GM12874 (cell line): ENCODE measurements at regions not wholly inside any gene's neighbourhood (a gene's known extent, or its start where the extent isn't known, plus 50 kb on each side); places are given as distances from the start of the nearest gene placed in this dataset.

Experiments used
- CTCF ChIP-seq: IDR thresholded peaks from 2 replicates; pipeline ENCODE4 v1.5.1; 2011; ENCODE audit warnings: low read depth, mild to moderate bottlenecking, control low read depth, low read length, moderate library complexity; ENCODE audit not compliant: insufficient read depth

DNA sequence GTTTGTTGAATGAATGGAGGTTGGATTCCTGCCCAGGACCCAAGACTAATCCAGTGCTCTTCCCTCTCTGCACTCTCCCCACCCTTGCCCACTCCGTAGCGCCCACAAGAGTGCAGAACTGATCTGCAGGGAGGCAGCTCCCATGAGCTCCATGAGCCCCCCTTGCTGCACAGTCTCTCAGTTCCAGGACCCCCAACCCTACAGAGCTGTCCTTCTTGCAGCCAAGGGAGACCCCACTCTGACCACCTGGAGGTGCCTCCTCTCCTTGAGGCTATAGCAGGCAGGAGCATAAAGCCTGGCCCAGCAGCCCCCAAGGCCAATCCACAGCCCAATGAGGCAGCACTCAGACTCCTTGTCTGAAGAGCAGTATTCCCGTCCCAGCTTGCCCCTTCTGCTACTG is 209.2 kb upstream of the ZC3H12A start:
- TF ChIP-seq CTCF, result no peak

DNA sequence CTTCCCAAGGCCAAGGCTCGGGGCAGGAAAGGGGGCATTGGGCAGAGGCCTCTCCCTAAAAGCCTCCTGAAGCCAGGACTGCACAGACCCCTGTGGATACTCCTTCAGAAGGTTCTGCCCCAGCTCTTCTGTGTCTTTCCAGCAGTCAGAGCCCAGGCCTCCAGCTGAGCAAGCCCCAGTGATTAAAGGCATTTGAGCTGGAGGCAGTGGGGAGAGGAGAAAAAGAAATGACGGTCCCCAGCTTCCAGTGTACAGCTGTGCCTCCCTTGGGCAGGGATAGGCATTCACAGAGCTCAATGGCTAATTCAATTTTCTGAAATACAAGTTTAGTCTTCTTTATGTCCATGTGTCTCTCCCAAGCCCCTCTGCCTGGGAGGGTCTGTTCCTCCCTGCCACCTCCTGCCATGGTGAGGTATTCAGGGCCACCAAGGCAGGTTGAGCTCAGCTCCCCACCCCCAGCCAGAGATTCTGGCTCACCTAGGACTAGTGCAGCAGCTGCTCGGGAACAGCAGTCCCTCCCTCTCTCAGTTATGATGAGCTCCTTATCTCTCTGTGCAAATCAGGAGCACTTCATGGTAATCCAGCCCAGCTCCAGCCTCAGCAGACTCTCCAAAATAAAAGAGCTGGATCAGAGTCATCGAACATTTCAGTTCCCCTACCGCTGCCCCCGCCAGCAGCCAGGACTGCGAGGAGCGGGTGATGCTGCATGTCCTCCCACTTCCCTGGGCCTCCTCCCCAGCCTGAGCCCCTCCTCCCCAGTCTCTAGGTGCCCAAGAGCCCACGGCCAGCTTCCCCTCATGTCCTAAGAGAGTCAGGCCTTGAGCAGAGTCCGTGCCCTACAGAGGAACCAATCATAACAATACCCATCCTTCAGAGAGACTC is 208.4 kb upstream of the ZC3H12A start:
- TF ChIP-seq CTCF, result no peak

- no peak for TF ChIP-seq CTCF
Measured at GRCh38 chr1:37267111-37267835, 207.1 kb upstream of the ZC3H12A start.

- no peak for TF ChIP-seq CTCF
Measured at GRCh38 chr1:37270639-37271038, 203.7 kb upstream of the ZC3H12A start.

- no peak for TF ChIP-seq CTCF
Measured at GRCh38 chr1:37272626-37273025, 201.8 kb upstream of the ZC3H12A start.

DNA sequence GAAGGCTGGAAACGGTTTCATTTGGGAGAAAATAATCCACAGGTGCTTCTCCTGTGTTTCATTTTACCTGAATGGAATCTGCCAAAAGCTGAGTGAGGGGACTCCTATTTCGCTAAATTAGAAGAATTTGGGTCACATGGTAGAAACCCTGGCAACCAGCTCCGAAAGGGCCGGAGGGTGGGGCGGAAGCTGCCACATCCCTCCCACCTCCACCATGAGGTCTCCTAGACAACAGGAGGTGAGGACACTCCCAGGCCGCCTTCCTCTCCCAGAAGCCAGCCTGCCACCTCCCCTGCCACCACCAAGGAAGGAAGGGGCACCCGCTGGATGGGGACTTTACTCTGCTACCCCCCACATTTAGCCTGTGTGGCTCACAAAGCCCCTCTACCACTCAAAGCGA is 199.9 kb upstream of the ZC3H12A start:
- no peak for TF ChIP-seq CTCF

DNA sequence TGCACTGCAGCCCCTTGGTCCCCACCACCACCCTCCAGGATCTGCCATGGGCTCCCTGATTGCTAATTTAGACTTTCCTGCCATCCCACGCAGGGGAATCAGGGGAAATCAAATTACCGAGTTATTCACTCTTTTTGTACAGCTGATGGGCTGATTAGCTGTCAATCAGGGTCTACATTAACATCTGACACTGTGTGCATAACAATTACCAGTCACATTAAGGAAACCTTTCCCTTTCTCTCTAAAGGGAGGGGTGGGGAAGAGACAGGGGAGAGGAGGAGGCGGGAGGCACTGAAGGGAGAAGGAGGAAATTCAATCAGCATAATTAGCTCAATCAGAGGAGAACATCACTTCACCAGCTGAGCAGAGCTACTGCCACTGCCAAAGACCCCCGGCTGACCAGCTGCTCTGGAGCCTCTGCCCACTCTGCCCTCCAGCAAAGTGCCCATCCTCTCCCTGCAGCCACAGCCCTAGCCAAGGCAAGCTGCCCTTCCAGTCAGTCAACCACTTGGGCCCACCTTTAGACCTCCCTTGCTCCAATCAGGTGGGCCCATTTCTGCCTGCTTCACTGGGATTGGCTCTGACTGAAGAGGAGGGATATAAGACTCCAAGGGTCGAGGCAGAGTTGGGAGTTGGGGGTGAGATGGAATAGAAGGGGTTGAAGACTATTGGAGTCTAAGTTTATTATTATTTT is 199.3 kb upstream of the ZC3H12A start:
- no peak for TF ChIP-seq CTCF
